ENCODE measurements at regions not wholly inside any gene's neighbourhood (a gene's known extent, or its start where the extent isn't known, plus 50 kb on each side); places are given as distances from the start of the nearest gene placed in this dataset.

DNA sequence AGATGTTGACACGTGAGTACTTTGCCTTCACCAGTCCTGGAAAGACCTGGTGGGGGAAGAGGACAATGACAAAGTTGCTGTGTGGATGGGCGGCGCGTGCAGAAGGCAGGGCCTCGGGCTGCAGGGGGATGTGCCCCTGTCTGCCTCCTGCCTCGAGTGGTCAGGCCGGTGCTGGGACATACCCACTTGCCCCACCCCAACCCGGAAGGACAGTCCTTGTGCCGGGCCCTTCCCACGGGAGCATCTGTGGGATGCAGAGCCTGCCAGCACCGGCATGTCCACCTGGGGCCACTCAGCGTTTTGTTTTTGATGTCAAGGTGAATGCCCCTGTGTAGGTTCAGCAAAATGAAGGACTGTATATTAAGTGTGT, 60.5 kb upstream of the BHLHE23 start:
- DNase-seq = no peak

DNA sequence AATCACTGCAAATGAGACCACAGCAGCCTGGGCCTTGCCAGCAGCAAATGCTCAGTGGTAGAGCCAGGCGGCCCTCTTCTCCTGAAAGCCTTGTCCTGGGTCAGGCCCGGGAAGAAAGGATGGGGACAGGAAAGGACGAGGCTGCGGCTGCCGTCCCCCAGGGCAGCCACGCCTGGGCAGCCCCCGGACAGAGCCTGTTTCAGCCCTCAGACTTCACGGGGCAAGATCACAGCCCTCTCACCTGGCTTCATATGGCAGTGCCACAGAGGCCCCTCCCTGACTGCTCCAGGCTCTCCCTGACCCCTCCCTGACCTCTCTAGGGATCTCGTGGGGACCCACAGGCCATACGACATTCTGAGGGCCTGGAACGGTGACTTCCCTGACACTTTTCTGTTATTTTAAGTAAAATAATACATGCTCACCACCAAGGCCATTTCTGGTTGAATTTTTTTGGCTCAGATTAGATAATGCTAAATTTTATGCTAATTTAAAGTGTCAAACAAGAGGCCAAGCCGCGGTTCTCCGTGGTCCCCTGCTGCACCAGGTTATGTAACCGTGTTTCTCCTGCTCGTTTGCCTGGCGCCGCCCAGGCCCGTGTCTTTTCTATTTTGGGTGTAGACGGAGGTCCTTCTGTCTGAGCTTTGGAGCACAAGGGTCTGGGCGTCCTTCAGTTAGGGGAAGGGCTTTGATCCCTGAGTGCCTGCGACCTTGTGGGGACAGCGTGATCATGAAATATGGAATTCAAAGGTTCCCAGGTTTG, 59.9 kb upstream of the BHLHE23 start:
- no peak for DNase-seq

DNA sequence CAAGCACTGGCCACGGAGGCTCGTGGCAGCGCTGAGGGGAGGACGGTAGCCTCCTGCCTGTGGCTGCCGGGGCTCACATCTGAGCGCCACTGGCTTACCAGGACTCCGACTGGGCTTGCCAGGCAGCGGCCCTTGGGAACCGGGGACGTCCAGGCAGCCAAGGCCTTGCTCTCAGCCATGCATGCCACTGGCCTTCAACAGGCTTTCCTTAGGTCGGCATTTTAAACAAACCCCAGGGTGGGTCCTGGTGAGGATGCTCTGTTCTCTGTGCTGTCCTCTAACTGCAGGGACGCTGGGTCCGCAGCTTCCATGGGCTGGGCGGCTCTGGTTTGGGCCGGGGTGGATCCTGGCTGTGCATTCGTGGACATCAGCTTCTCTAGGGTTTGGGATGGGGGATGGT, 59.1 kb upstream of the BHLHE23 start:
- DNase-seq = no peak

DNA sequence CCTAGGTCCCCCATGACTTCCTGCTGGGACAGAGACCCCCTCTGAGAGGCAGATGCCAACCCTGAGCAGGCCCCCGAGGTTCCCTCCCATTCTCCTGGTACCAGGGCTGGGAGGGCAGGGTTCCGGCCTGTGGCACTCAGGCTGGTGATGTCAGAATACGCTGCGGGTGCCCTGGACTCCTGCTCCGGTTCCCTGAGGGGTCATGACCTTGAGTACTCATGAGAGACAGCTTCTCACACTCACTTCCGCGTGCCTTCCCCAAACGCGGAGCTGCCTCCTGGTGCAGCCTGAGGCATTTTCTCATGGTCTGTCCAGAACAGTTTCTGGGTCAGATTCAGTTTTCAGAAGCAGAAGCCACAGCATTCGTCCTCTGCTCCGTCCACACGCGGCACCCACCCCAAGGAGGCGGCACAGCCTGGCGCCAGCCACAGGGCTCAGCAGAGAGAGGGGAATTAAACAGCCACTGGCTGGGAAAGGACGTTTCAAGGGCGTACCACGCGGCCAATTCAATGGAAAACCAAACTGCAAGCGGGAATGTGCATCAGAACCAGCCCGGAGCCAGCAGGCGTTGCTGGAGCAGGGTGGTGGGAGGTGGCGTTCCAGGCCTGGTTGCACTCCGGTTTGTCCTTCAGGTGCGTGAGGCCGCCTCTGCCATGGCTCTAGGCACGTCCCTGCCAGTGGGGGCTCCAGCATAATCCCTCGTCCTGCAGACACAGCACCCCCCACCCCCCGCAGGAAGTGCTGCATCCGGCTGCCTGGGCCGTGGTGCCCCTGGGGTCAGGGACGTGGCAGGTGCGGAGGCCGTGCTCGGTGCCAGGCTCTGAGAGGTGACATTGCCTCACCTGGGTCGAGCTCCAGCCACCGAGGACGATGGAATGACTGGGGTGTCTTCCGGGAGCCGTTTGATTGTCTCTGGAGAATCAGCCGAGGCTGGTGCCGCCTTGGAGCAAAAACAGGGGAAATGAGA, 58.3 kb upstream of the BHLHE23 start:
- DNase-seq = no peak

DNA sequence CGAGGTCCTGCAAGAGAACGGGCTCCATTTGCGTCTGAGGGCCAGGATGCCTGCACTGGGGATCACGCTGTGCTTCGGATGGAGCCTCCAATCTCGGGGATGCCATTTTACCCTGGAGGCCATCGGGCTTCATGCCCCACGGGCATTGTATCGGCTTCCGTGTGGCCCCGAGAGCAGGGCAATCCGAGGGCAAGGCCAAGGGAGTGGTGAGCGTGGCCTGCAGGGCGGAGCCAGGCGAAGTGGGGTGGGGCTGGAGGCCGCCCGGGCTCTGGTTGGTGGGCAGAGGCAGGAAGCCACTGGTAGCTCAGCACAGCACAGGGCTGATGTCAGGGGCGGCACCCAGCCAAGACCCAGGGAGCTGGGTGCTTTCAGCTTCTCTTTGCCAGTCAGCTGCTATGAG, 57.5 kb upstream of the BHLHE23 start:
- no peak for DNase-seq

DNA sequence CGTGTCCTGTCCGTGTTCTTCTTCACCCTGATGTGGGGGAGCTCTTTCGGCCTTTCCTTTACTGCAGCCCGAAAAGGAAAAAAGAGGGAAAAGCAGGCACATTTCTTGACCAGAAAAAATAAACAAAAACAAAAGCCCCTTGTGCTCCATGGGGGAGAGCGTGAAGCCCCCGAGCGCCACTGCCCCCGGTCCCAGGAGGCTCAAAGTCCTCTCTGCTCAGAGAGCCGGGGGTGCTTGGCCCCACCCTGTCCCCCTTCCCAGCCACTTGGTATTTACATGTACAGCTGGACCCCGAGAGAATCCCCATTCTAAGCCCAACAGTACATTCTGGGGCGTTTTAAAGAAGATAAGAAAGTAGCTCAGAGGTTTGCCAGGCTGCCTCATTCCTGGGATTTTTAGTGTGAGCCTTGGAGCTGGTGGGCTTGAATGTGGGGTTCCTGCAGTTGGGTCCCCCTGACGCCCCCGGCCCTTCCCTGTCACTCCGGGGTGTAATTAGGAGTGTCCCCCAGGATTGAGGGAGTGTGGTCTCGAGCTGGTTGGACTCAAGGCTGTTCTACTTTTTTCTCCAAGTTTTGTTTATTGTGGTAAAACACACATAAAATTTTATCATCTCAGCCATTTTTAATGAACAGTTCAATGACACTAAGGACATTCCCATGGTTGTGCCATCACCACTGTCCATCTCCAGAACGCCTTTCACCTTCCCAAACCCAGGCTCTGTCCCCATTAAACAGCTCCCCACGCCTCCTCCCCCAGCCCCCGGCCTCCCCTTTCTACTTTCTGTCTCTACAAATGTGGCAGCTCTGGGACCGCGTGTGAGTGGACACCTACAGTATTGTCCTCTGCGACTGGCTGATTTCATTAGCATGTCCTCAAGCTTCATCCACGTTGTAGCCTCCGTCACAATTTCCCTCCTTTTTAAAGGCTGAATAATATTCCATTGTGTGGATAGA, 55.7 kb upstream of the BHLHE23 start:
- DNase-seq = no peak

DNA sequence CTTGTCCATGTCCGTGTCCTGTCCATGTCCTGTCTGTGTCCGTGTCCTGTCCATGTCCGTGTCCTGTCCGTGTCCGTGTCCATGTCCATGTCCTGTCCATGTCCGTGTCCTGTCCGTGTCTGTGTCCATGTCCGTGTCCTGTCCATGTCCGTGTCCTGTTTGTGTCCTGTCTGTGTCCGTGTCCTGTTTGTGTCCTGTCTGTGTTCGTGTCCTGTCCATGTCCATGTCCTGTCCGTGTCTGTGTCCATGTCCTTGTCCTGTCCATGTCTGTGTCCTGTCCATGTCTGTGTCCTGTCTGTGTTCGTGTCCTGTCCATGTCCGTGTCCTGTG, 55.0 kb upstream of the BHLHE23 start:
- DNase-seq = no peak

DNA sequence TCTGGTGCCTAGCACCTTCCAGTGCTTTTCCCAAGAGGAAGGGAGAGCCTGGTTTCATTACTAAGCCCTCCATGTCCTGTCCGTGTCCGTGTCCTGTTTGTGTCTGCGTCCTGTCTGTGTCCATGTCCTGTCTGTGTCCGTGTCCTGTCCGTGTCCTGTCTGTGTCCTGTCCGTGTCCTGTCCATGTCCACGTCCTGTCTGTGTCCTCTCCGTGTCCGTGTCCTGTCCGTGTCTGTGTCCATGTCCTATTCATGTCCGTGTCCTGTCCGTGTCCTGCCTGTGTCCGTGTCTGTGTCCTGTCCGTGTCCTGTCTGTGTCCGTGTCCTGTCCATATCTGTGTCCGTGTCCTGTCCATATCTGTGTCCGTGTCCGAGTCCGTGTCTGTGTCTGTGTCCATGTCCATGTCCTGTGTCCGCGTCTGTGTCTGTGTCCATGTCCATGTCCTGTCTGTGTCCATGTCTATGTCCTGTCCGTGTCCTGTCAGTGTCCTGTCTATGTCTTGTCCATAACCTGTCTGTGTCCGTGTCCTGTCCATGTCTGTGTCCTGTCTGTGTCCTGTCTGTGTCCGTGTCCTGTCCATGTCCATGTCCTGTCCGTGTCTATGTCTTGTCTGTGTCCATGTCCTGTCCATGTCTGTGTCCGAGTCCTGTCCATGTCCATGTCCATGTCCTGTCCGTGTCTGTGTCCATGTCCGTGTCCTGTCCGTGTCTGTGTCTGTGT, 54.4 kb upstream of the BHLHE23 start:
- DNase-seq = no peak

DNA sequence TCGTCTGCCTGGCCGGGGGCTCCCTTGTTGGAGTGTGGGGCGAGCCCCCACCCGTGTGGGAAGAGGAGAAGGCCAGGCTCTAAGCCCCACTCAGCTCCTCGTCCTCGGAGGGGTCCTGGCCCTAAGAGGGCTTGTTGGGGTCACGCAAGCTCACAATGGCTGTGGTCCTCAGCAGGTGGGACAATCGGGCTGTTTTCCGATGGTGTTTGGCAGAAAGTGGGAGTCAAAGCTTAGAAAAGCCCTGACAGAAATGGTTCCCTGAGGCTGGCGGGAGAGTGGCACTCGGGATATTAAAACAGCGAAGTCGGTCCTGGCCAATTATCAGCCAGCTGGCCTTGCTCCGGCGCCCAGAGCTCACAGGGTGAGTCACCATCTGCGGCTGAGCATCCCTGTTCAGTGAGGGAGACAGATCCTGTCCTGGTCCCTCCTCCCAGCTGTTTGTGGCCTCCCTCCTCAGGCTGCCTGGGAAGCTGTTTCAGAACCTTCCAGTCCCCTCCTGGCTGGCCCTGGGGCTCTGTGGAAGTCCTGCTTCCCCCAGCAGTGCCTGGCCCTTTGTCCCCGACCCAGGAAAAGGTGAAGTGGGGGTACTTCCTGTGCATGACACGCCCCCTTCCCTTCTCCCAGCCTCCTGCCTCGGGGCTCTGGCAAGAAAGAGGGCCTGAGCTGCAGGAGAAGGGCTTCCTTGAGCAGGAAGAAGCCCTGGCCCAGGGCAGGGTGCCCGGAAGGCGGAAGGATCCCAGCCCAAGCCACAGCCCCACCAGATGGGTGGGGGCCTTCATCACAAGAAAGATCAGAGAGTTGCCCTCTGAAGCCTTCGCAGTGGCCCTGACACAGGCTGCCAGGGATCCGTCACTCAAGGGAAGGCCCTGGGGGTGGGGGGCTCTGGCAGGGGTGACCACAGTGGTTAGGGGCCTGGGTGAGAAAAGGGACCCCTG, 53.6 kb upstream of the BHLHE23 start:
- DNase-seq = peak; percentile 35 to 88

DNA sequence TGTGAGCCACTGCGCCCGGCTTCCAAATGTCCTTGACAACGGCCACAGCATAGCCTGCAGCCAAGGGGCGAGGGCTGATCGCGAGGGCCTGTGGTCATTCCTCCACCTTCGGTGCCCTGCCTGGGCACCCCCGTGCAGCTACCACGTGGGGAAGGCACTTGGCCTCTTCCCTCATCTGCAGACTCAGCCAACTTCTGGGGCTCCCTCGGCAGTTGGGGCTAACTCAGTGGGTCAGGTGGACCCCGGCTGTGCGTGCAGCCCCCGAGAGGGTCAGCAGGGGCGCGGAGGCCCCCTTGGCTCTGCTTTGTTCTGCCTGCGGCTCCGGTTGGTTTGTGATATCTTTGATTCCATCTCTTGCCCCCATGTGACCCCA, 52.9 kb upstream of the BHLHE23 start:
- DNase-seq = no peak

DNA sequence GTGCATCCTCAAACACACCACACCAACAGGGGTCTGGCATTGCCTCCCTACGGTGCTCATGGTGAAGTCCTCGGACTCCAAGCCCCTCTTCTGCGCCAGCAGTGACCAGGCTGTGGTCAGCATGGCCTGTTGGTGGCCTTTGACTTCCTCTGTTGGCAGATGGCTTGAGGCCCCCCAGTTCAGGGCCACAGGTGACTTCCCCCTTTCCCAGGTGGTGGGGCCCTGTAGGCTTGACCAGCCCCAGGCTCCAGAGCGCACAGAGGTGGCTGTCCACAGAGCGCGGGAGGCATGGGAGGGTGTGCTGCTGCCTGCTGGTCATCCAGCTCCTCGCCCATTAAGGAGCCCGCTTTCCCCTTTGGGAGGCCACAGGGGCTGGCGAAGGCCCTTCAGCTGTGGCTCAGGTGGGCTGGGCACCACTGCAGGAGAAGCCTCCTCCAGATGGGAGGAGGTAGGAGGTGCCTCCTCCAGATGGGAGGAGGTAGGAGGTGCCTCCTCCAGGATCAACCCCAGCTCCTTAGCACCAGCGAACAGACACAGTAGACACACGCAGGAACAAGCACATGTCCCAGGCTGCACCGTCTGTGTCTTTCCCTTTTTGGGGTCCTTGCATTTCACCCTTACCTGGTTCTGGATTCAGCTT, 52.1 kb upstream of the BHLHE23 start:
- DNase-seq = no peak

DNA sequence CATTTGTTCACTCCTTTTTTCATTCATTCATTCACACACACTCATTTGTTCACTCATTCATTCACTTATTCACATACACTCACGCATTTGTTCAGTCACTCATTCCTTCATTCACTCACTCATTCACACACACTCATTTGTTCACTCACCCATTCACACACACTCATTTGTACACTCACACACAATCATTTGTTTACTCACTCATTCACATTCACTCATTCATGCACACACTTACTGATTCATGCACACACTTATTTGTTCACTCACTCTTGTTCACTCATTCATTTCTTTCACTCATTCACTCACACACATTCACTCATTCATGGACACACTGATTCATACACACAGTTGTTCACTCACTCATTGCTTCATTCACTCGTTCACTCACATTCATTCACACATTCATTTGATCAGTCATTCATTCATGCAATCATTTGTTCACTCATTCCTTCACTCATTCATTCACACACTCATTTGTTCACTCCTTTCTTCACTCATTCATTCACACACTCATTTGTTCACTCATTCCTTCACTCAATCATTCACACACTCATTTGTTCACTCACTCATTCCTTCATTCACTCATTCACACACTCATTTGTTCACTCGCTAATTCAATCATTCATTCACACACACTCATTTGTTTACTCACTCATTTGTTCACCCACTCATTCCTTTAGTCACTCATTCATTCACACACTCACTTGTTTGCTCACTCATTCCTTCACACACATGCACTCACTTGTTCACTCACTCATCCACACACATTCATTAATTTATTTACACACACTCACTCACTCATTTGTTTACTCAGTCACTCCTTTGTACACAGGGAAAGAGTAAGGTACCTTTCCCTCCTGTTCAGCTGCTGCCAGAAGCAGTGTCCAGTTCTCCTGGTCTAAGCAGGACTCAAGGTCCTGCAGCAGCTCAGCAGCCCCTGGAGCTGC, 50.7 kb upstream of the BHLHE23 start:
- no peak for DNase-seq

DNA sequence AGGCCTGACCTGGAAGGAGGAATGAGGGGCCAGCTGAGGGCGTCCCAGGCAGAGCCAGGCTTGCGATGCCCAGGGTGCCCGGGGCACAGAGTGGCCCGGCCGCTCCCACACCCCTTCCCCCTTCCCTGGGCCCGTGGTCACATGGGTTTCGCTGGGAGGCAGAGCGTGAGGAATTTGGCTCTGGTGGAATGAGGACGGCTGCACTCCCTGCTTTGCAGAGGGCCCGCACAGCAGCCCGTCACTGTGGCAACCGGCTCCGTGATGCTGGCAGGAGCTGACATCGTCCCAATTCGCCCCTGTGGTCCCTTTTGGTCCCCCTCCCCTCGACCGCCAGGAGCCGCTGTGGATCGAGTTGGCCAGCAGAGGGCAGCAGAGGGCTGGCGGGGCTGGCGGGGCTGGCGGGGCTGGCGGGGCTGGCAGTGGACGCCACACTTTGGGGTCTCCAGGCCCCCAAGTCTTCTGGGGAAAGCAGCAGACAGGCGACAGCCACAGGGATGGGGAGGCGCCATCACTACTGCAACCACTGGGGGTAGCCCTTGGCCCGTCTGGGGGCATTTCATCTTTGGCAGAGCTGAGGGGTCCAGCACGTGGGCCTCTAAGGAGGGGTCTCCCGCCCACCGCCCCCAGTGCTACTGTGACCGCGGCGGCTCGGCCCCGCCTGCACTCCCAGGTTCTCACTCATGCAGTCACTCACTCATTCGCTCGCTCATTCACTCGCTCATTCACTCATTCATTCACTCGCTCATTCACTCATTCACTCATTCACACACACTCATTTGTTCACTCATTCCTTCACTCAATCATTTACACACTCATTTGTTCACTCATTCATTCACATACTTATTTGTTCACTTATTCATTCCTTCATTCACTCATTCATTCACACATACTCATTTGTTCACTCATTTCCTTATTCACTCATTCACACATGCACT, 49.7 kb upstream of the BHLHE23 start:
- DNase-seq = no peak
